GM20000 (cell line): ENCODE measurements at regions not wholly inside any gene's neighbourhood (a gene's known extent, or its start where the extent isn't known, plus 50 kb on each side); places are given as distances from the start of the nearest gene placed in this dataset.

Source experiments
- DNase-seq: peaks from one replicate; pipeline ENCODE4 v3.0.0; 2012; ENCODE audit warnings: low spot score
- CTCF ChIP-seq: IDR thresholded peaks from 2 replicates; pipeline ENCODE4 v1.5.1; 2012; ENCODE audit warnings: mild to moderate bottlenecking, control low read depth; ENCODE audit errors: extremely low read depth, missing control alignments

GRCh38 chr20:56761393-56761792 lies 132.3 kb downstream of the TFAP2C start:
- no peak for DNase-seq
- TF ChIP-seq CTCF: no peak

GRCh38 chr20:56762401-56762800 lies 133.3 kb downstream of the TFAP2C start:
- TF ChIP-seq CTCF: no peak
- DNase-seq: no peak

- TF ChIP-seq CTCF: no peak
- no peak for DNase-seq
Measured at GRCh38 chr20:56762829-56763228, 133.7 kb downstream of the TFAP2C start.

GRCh38 chr20:56764671-56765070 lies 135.6 kb downstream of the TFAP2C start:
- no peak for TF ChIP-seq CTCF
- DNase-seq: no peak

- DNase-seq: no peak
Measured at GRCh38 chr20:56765172-56766073, 136.3 kb downstream of the TFAP2C start.

GRCh38 chr20:56766528-56766927 lies 137.4 kb downstream of the TFAP2C start:
- no peak for TF ChIP-seq CTCF
- no peak for DNase-seq

More at GRCh38 chr20:56765172-56766073, 136.3 kb downstream of the TFAP2C start:
- no peak for TF ChIP-seq CTCF

- DNase-seq: no peak
- TF ChIP-seq CTCF: no peak
Measured at GRCh38 chr20:56769921-56770600, 141.0 kb downstream of the TFAP2C start.
